HG03159 (cell line): ENCODE measurements at regions not wholly inside any gene's neighbourhood (a gene's known extent, or its start where the extent isn't known, plus 50 kb on each side); places are given as distances from the start of the nearest gene placed in this dataset.
"Not testable (repeated sequence)": the region's sequence is repeated elsewhere in the genome, so short reads cannot be mapped to it uniquely, and the experiment has no call there.

Experiments
- ATAC-seq: cut with Tn5 transposase; IDR thresholded peaks from one replicate; pipeline ENCODE4 v1.9.1; 2021; ENCODE audit warnings: mild to moderate bottlenecking, moderate library complexity; ENCODE audit not compliant: unreplicated experiment

DNA sequence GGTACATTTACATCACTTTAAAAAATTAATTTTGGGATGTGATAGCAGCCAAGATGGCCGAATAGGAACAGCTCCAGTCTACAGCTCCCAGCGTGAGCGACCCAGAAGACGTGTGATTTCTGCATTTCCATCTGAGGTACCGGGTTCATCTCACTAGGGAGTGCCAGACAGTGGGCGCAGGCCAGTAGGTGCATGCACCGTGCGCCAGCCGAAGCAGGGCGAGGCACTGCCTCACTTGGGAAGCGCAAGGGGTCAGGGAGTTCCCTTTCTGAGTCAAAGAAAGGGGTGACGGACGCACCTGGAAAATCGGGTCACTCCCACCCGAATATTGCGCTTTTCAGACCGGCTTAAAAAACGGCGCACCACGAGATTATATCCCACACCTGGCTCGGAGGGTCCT is 233.2 kb downstream of the PLOD2 start:
- ATAC-seq: not testable (repeated sequence)

GRCh38 chr3:145936971-145937370 is 224.0 kb downstream of the PLOD2 start:
- ATAC-seq: no peak

- no peak for ATAC-seq
These were observed 221.6 kb downstream of the PLOD2 start for GRCh38 chr3:145939431-145939830.

- no peak for ATAC-seq
These were observed 218.9 kb downstream of the PLOD2 start for GRCh38 chr3:145942052-145942451.

DNA sequence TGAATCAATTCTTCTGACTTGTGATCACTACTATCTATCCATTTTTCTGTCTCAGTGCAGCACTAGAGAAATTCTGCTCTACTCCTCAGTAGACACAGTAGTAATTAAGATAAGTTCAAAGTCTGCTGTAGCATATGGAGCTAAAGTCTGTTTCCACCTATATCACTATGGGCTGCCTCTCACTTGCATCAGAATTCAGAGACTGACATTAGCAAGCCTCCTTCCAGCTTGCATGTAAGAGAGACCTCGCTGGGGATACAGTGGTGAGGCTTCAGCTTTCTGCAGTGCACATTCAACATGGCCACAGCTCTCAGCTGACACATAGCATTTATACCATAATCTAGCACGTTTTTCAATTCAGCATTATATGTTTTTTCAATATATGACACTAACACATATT is 217.0 kb downstream of the PLOD2 start:
- ATAC-seq: no peak

GRCh38 chr3:145951441-145951840 is 209.5 kb downstream of the PLOD2 start:
- ATAC-seq: no peak

DNA sequence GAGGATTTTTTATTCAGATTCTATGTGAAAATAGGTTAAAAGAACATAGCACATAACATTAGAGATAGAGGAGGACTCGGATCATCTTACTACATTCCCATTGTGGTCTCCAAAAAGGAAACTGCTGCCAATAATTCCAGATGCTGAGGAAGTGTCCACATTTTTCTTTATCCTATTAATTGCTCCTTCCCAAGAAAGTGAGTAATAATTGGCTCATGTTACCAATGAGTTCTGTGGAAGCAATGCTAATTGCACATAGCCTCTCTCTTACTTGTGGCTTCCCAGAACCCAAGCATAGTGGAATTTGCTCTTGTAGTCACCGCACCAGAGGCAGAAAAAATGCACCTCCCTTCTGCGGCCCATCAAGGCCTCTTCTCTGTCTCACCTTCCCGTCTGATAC is 208.4 kb downstream of the PLOD2 start:
- ATAC-seq: no peak

GRCh38 chr3:145953316-145953715 is 207.7 kb downstream of the PLOD2 start:
- ATAC-seq: no peak

- no peak for ATAC-seq
These were observed 201.4 kb downstream of the PLOD2 start for GRCh38 chr3:145959457-145960088.

DNA sequence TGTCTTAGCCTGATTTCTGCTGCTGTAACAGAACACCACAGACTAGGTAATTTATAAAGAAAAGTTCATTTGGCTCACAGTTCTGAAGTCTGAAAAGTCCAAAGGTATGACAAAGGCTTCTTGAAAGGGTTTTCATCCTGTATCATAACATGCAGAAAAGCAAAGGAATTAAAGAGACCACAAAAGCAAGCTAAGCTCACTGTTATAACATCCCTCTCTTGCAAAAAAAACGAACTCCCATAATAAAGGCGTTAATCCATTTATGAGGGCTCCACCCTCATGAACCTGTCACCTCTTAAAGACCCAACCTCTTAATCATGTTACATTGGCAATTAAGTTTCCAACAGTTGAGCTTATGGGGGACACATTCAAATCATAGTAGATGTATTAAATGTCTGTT is 197.9 kb downstream of the PLOD2 start:
- ATAC-seq: no peak

DNA sequence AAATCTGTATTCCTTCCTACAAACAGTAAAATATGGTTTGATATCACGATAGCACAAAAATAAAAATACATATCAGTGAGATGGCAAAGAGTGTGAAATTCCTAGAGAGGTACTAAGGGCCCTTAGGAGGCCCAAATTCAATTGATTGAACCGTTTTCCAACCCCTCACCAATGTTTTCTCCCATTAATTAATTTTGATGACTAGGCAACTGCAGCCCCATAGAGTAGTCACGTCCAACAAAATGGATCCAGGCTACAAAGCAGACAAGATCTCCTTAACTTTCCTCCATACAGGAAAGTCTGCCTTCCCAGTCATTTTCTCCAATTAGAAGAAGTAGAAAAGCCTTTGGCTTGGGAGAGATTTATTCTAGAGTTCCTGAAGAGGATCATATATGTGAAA is 193.9 kb downstream of the PLOD2 start:
- no peak for ATAC-seq

GRCh38 chr3:145971186-145971585 is 189.8 kb downstream of the PLOD2 start:
- no peak for ATAC-seq

DNA sequence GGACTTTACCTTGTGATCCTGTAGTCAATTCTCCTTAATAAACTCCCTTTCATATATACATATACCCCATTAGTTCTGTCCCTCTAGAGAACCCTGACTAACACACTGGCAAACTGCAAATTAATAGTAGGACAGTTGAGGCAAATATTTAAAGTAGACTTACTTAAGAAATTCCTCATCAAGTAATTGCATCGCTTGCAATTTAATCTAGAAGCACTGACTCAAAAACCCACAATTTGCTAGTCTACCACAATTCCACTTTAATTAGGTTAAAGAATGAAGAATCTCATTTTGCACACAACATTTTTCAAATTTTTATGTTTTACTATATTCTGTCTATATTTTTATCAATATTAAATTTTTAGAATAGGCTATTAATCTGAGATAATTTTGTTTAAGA is 188.1 kb downstream of the PLOD2 start:
- no peak for ATAC-seq

DNA sequence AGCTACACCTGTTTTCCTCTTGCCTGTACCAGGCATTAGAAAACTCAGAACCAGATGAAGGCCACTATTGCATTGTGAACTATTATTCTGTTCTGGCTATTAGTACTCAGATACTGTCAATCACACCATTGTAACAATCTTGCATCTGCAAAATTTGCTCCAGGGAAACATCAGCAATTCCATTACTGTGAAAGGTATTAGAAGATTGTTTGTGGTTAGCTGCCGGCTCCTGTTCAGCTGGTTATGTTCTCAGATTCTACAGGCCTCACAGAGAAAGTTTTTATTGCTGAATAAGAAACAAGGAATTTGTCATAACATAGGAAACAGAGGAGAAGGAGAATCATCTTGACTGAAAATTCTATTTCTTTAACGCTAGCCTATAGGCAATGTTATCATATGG is 179.9 kb downstream of the PLOD2 start:
- ATAC-seq: no peak

GRCh38 chr3:145983101-145983500 is 177.9 kb downstream of the PLOD2 start:
- ATAC-seq: no peak
